HEK293T (cell line): ENCODE measurements at regions not wholly inside any gene's neighbourhood (a gene's known extent, or its start where the extent isn't known, plus 50 kb on each side); places are given as distances from the start of the nearest gene placed in this dataset.

Experiments used
- ARNT ChIP-seq: fragments of 450-650 bp; IDR thresholded peaks from 2 replicates; pipeline ENCODE4 v1.6.1; 2017; ENCODE audit warnings: mild to moderate bottlenecking
- BHLHE40 ChIP-seq: fragments of 450-650 bp; IDR thresholded peaks from 2 replicates; pipeline ENCODE4 v1.6.1; 2016; ENCODE audit warnings: mild to moderate bottlenecking, moderate library complexity, borderline replicate concordance
- CTBP1 ChIP-seq: fragments of 450-650 bp; IDR thresholded peaks from 2 replicates; pipeline ENCODE4 v1.6.1; 2016; ENCODE audit warnings: borderline replicate concordance
- FOXA1 ChIP-seq: fragments of 450-650 bp; IDR thresholded peaks from 2 replicates; pipeline ENCODE4 v1.6.1; 2016; ENCODE audit warnings: mild to moderate bottlenecking
- FOXM1 ChIP-seq: fragments of 450-650 bp; IDR thresholded peaks from 2 replicates; pipeline ENCODE4 v1.6.1; 2017; ENCODE audit warnings: mild to moderate bottlenecking, borderline replicate concordance
- SP1 ChIP-seq: fragments of 450-650 bp; IDR thresholded peaks from 2 replicates; pipeline ENCODE4 v1.6.1; 2017
- SUZ12 ChIP-seq: fragments of 450-650 bp; IDR thresholded peaks from 2 replicates; pipeline ENCODE4 v1.6.1; 2016; ENCODE audit warnings: mild to moderate bottlenecking
- TARDBP ChIP-seq: fragments of 450-650 bp; IDR thresholded peaks from 2 replicates; pipeline ENCODE4 v1.6.1; 2016
- ZNF384 ChIP-seq: fragments of 450-650 bp; IDR thresholded peaks from 2 replicates; pipeline ENCODE4 v1.6.1; 2016
- TF ChIP-seq, protein P1 (sequence below): fragments of 450-650 bp; IDR thresholded peaks from 2 replicates; pipeline ENCODE4 v1.6.1; 2016

DNA sequence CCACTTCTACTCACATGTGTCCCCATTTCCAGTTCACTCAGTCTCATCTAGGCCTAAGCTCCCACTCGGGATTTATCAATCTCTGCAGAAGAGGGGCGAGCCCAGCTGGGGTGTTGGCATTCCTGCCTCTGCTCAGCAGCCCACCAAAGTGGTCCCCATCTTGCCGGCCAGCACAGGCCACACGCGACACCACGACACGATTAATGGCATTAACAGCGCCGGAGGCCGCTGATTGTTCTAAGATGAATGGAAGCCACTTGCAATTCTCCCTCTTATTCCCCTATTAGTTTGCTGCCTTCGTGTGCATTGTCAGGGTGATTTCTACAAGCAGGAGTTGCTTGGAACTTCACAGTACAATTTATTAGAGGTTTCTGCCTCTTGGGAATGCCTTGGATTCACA, 477.3 kb downstream of the SHQ1 start:
- TF ChIP-seq SUZ12 (no peak), TARDBP (no peak), CTBP1 (no peak), SP1 (no peak), FOXA1 (no peak), BHLHE40 (no peak), ARNT (no peak), ZNF384 (no peak), FOXM1 (no peak)
- TF ChIP-seq, protein P1, sequence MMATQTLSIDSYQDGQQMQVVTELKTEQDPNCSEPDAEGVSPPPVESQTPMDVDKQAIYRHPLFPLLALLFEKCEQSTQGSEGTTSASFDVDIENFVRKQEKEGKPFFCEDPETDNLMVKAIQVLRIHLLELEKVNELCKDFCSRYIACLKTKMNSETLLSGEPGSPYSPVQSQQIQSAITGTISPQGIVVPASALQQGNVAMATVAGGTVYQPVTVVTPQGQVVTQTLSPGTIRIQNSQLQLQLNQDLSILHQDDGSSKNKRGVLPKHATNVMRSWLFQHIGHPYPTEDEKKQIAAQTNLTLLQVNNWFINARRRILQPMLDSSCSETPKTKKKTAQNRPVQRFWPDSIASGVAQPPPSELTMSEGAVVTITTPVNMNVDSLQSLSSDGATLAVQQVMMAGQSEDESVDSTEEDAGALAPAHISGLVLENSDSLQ, result no peak
